K562 (cell line): ENCODE measurements at regions not wholly inside any gene's neighbourhood (a gene's known extent, or its start where the extent isn't known, plus 50 kb on each side); places are given as distances from the start of the nearest gene placed in this dataset.

ENCODE experiments used
- ATAC-seq: fragments of 200-7000 bp; cut with Tn5 transposase; 3 replicates; pipeline ENCODE4 v1.9.1; 2020; ENCODE audit warnings: moderate library complexity
- BruUV-seq: library from RNA; stranded (reverse); fragments of 400-500 nt; replicated peaks from 2 replicates; lab custom pipeline; 2021; lab: Mats Ljungman, UMichigan
- CTCF ChIA-PET: fragments of 300-600 bp; formaldehyde crosslinking; extraction: SDS; loops from one replicate; lab custom pipeline; 2021; ENCODE audit warnings: low intra/inter-chr PET ratio; lab: Yijun Ruan, JAX
- POLR2A ChIA-PET: fragments of 300-600, 350-650 bp; sonication (Branson Sonifier 250); formaldehyde crosslinking; extraction: SDS; loops from one replicate; lab custom pipeline; 2021; ENCODE audit warnings: antibody characterized with exemption, inconsistent platforms; lab: Yijun Ruan, JAX
- DNase-seq, 4 experiments: peaks; one replicate each; pipeline versions ENCODE4 v3.0.0 to v3.0.0-alpha.2; 2011 to 2018; ENCODE audit warnings: low spot score in 3 of 4, mixed read lengths in 3 of 4; ENCODE audit errors: extremely low read depth in 1 of 4
- FAIRE-seq: peaks from 2 replicates; lab custom pipeline; 2011; peaks lifted over from hg19 to GRCh38; lab: Jason Lieb, UNC
- H2AFZ ChIP-seq: 2 replicates; pipeline ENCODE4 v1.6.0; 2011; ENCODE audit warnings: low read depth, low read length, control low read depth, inconsistent platforms
- H3K27ac ChIP-seq: fragments of 200-600 bp; 3 replicates; pipeline ENCODE4 v1.8.0; 2011; ENCODE audit warnings: low read depth, mild to moderate bottlenecking, control low read depth, inconsistent platforms, low read length, moderate library complexity, mixed read lengths; ENCODE audit errors: extremely low read depth
- H3K27me3 ChIP-seq, 2 experiments: fragments of 300-600 bp in 1 of 2; 2 replicates in 1 of 2; 3 replicates in 1 of 2; pipeline versions ENCODE4 v1.6.0 to v1.8.0; 2011; ENCODE audit warnings: inconsistent platforms in 2 of 2, low read length in 2 of 2, mild to moderate bottlenecking in 1 of 2, mixed read lengths in 1 of 2, moderate library complexity in 1 of 2; ENCODE audit not compliant: control insufficient read depth in 2 of 2, insufficient read depth in 2 of 2
- H3K36me3 ChIP-seq: fragments of 300-600 bp; 3 replicates; pipeline ENCODE4 v1.8.0; 2011; ENCODE audit warnings: mild to moderate bottlenecking, low read length, inconsistent platforms; ENCODE audit not compliant: control insufficient read depth, insufficient read depth
- H3K4me1 ChIP-seq, 2 experiments: fragments of 200-600 bp in 1 of 2; replicated peaks in 1 of 2; 2 replicates in 1 of 2; 3 replicates in 1 of 2; pipeline versions ENCODE4 v1.5.1 to v1.8.0; 2011; ENCODE audit warnings: inconsistent platforms in 2 of 2, low read length in 2 of 2, mild to moderate bottlenecking in 1 of 2, mixed read lengths in 1 of 2, moderate library complexity in 1 of 2; ENCODE audit not compliant: control insufficient read depth in 2 of 2, insufficient read depth in 2 of 2
- H3K4me2 ChIP-seq: 2 replicates; pipeline ENCODE4 v1.6.1; 2011; ENCODE audit warnings: low read length, control low read depth, inconsistent platforms, mixed read lengths; ENCODE audit not compliant: insufficient read depth
- H3K4me3 ChIP-seq: fragments of 200-600 bp; sonication (generic), shearing (Covaris generic); 2 replicates; pipeline ENCODE4 v1.5.1; 2016; ENCODE audit warnings: control low read depth, inconsistent platforms
- H3K79me2 ChIP-seq: fragments of 200-600 bp; 3 replicates; pipeline ENCODE4 v1.8.0; 2011; ENCODE audit warnings: low read length, inconsistent platforms; ENCODE audit not compliant: control insufficient read depth, insufficient read depth
- H3K9ac ChIP-seq, 2 experiments: 2 replicates each; pipeline versions ENCODE4 v1.6.0 to v1.6.1; 2011; ENCODE audit warnings: low read depth in 2 of 2, low read length in 2 of 2, control low read depth in 1 of 2, inconsistent platforms in 1 of 2, mild to moderate bottlenecking in 1 of 2, mixed read lengths in 1 of 2; ENCODE audit not compliant: insufficient read depth in 1 of 2
- H3K9me1 ChIP-seq: one replicate; pipeline ENCODE4 v1.6.0; 2011; ENCODE audit warnings: inconsistent platforms, mild to moderate bottlenecking, low read length, moderate library complexity; ENCODE audit not compliant: control insufficient read depth, insufficient read depth
- H3K9me3 ChIP-seq: replicated peaks from 2 replicates; pipeline ENCODE4 v1.5.1; 2011; ENCODE audit warnings: low read depth, low read length, inconsistent platforms; ENCODE audit not compliant: control insufficient read depth, insufficient read depth
- H4K20me1 ChIP-seq: replicated peaks from 2 replicates; pipeline ENCODE4 v1.6.1; 2011; ENCODE audit warnings: low read length, inconsistent platforms, mixed read lengths; ENCODE audit not compliant: control insufficient read depth, insufficient read depth
- CBX1 ChIP-seq: sonication (generic); IDR thresholded peaks from 2 replicates; pipeline ENCODE4 v1.6.1; 2016; ENCODE audit warnings: antibody characterized with exemption, low read depth, mild to moderate bottlenecking
- ELF1 ChIP-seq: fragments of 200-800 bp; sonication (Bioruptor generic); IDR thresholded peaks from 2 replicates; pipeline ENCODE4 v1.6.1; 2016; ENCODE audit warnings: missing genetic modification characterization, missing compliant biosample characterization
- EP400 ChIP-seq: fragments of 450-650 bp; IDR thresholded peaks from 2 replicates; pipeline ENCODE4 v1.6.1; 2017; ENCODE audit warnings: antibody characterized with exemption, mild to moderate bottlenecking, moderate library complexity
- HDAC1 ChIP-seq, 2 experiments: fragments of 450-650 bp; IDR thresholded peaks; 2 replicates each; pipeline ENCODE4 v1.6.1; 2016 to 2017; ENCODE audit warnings: inconsistent platforms in 1 of 2, mild to moderate bottlenecking in 1 of 2, moderate library complexity in 1 of 2
- HDAC2 ChIP-seq: fragments of 450-650 bp; IDR thresholded peaks from 2 replicates; pipeline ENCODE4 v1.6.1; 2016; ENCODE audit warnings: mild to moderate bottlenecking
- LARP7 ChIP-seq: fragments of 450-650 bp; IDR thresholded peaks from 2 replicates; pipeline ENCODE4 v1.6.1; 2016
- NFATC3 ChIP-seq: fragments of 450-650 bp; IDR thresholded peaks from 2 replicates; pipeline ENCODE4 v1.6.1; 2017; ENCODE audit warnings: mild to moderate bottlenecking
- SMAD4 ChIP-seq: fragments of 250-450 bp; sonication (Bioruptor Pico); conservative IDR thresholded peaks from 2 replicates; pipeline ENCODE4 v1.8.0; 2021; ENCODE audit warnings: inconsistent platforms, mild to moderate bottlenecking, moderate library complexity
- U2AF1 ChIP-seq: fragments of 200-400 bp; formaldehyde crosslinking; optimal IDR thresholded peaks from 2 replicates; pipeline ENCODE3; 2017; ENCODE audit warnings: mild to moderate bottlenecking, low read depth, low read length, moderate library complexity
- ZFP36 ChIP-seq: fragments of 150-350 bp; IDR thresholded peaks from 2 replicates; pipeline ENCODE4 v1.6.1; 2018; ENCODE audit warnings: low read length, low read depth; ENCODE audit not compliant: partially characterized antibody
- ZNF175 ChIP-seq: fragments of 200-800 bp; sonication (Bioruptor generic); IDR thresholded peaks from 2 replicates; pipeline ENCODE4 v1.6.1; 2016; ENCODE audit warnings: low read depth, mild to moderate bottlenecking, missing genetic modification characterization, missing compliant biosample characterization
- ZNF274 ChIP-seq: IDR thresholded peaks from 2 replicates; pipeline ENCODE4 v1.6.1; 2011; ENCODE audit warnings: low read depth, mild to moderate bottlenecking, low read length, moderate library complexity, borderline replicate concordance
- ZNF324 ChIP-seq: fragments of 250-450 bp; sonication (Bioruptor Pico); IDR thresholded peaks from 2 replicates; pipeline ENCODE4 v1.4.0; 2020; ENCODE audit warnings: mild to moderate bottlenecking
- ZNF41 ChIP-seq: fragments of 250-450 bp; sonication (Bioruptor Pico); conservative IDR thresholded peaks from 2 replicates; pipeline ENCODE4 v1.4.0; 2020; ENCODE audit warnings: mild to moderate bottlenecking
- ZNF717 ChIP-seq: fragments of 250-450 bp; sonication (Bioruptor Pico); IDR thresholded peaks from 2 replicates; pipeline ENCODE4 v1.5.0; 2021
- WGBS: fragments of 100-300 bp; shearing (Covaris generic); methylation state at CpG from one replicate; pipeline ENCODE4 v1.1.6; 2016; ENCODE audit warnings: low coverage, mixed read lengths; ENCODE audit not compliant: insufficient coverage; ENCODE audit errors: missing lambda C conversion rate; 5-methylcytosine and 5-hydroxymethylcytosine counted together
- in situ Hi-C: fragments of 300-500 bp; cut with MboI; formaldehyde crosslinking; loops from 4 replicates; pipeline ENCODE4 v1.15.0; 2018; ENCODE audit warnings: inconsistent platforms, mixed read lengths
- intact Hi-C: fragments of 100-400 bp; cut with micrococcal nuclease; formaldehyde crosslinking; loops from 2 replicates; pipeline ENCODE4 v1.14.2; 2022

DNA sequence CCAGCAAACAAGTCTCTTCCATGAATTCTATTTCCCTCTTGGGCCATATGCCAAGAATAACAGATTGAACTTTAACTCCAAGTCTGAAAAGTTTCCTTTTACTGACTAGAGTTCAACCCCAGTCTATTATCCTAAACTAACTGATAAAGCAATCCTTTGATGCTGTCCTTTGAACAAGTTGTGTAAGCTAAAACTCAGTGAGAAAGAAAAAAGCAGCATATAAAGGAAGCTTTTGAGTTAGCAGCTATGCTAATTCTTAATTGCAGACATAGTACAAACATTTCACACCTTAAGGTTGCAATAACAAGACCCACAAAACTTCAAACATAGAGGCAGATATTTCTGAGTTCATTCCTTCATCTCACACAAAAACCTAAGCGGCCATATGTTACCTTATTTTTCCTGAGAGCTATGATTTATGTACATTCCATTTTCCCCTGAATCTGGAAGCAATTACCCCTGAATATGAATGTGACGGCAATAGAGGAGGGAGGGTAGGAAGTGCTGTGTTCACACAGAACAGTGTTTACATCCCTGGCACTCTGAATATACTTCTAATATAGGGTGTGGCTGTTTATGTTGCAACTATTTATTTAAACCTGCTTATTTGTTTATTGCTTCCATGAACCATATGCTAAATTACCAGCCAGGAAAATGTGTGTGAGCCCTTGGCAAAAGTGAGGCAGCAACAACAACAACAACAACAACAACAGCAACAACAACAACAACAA lies 180.6 kb downstream of the IRS1 start:
- in situ Hi-C loops = no loop called here
- ChIA-PET CTCF (no interaction called here), POLR2A (no interaction called here)
- Histone ChIP-seq H3K4me2 (no peak overlapping the region), H3K27me3 (no peaks in the 10 kb centered on the region), H3K9me1 (no peaks in the 10 kb centered on the region), H3K9ac (no peak overlapping the region), H3K79me2 (no peaks in the 10 kb centered on the region), H2AFZ (0 out of 2 replicates have a peak overlapping the region, but pooled peaks have one; percentile 16), H3K9me3 (no peaks in the 10 kb centered on the region), H3K4me1 (no peaks in the 10 kb centered on the region; a peak in 1 of 5 replicates), H3K4me3 (no peak overlapping the region), H4K20me1 (no peaks in the 10 kb centered on the region), H3K36me3 (no peaks in the 10 kb centered on the region), H3K27ac (no peak overlapping the region)
- ATAC-seq = no peak
- DNase-seq = no peak
- no peak for FAIRE-seq
- no peak for TF ChIP-seq ZNF41 (CRISPR knock-in tag)
- 0% methylated on average over 1 of the region's 2 CpGs for WGBS
- intact Hi-C loops = no loop called here
- no TSS peak for BruUV-seq

DNA sequence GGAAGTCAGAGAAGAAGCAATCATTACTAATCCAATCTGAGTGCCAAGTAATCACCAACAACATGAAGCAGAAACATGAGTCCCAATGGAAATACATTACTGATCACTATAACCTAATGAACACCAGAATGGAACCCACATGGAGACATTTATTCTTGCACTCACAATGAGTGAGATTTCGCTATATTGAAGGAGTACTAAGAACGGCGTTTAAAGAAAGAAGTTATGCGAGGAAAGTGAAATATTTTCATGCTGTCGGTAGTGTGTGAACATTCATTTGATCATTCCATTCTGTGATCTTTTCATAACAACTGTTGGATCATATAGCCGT lies 181.1 kb downstream of the IRS1 start:
- no TSS peak for BruUV-seq
- Histone ChIP-seq H3K9ac (no peak overlapping the region), H3K9me3 (no peaks in the 10 kb centered on the region), H2AFZ (no peak overlapping the region), H3K4me2 (no peak overlapping the region), H3K4me3 (no peak overlapping the region), H3K36me3 (no peaks in the 10 kb centered on the region), H3K4me1 (no peaks in the 10 kb centered on the region; a peak in 1 of 5 replicates), H3K79me2 (no peaks in the 10 kb centered on the region), H4K20me1 (no peaks in the 10 kb centered on the region), H3K9me1 (no peaks in the 10 kb centered on the region), H3K27ac (no peak overlapping the region), H3K27me3 (no peaks in the 10 kb centered on the region)
- POLR2A ChIA-PET = no interaction called here
- WGBS = 17% methylated on average over 6 of the region's 6 CpGs
- FAIRE-seq (no peak), DNase-seq (no peak), ATAC-seq (no peak)
- intact Hi-C loops = no loop called here
- in situ Hi-C loops = no loop called here
- TF ChIP-seq HDAC2 (no peak), LARP7 (no peak), NFATC3 (no peak), CBX1 (no peak), U2AF1 (no peak), SMAD4 (CRISPR knock-in tag) (no peak), ELF1 (tag) (no peak), ZNF324 (CRISPR knock-in tag) (no peak), ZFP36 (no peak), HDAC1 (IDR thresholded peaks at IDR 0.05) (no peak), ZNF41 (CRISPR knock-in tag) (no peak), ZNF274 (no peak), ZNF717 (CRISPR knock-in tag) (no peak), EP400 (no peak), ZNF175 (CRISPR knock-in tag) (no peak)
- CTCF ChIA-PET = no interaction called here
